Ascending aorta (tissue), 2 donors: ENCODE measurements at regions not wholly inside any gene's neighbourhood (a gene's known extent, or its start where the extent isn't known, plus 50 kb on each side); places are given as distances from the start of the nearest gene placed in this dataset.

Source experiments
- DNase-seq, 2 donors: peaks; one replicate each; pipeline ENCODE4 v3.0.0-alpha.2; 2019; ENCODE audit warnings: low spot score in 2 of 2
- H3K27ac ChIP-seq, 2 donors: fragments of 200-600 bp; sonication (generic); one replicate each; pipeline ENCODE4 v1.5.1; 2016 to 2017; ENCODE audit warnings: mild to moderate bottlenecking in 1 of 2
- H3K27me3 ChIP-seq: fragments of 200-600 bp; sonication (generic); one replicate; pipeline ENCODE4 v1.5.1; 2017
- H3K36me3 ChIP-seq, 2 donors: fragments of 200-600 bp; sonication (generic); one replicate each; pipeline ENCODE4 v1.5.1; 2016
- H3K4me1 ChIP-seq, 2 donors: fragments of 200-600 bp; sonication (generic); one replicate each; pipeline ENCODE4 v1.5.1; 2016 to 2017; ENCODE audit warnings: mild to moderate bottlenecking in 1 of 2
- H3K4me3 ChIP-seq, 2 donors: fragments of 200-600 bp; sonication (generic); one replicate each; pipeline ENCODE4 v1.5.1; 2016 to 2017; ENCODE audit warnings: mild to moderate bottlenecking in 1 of 2
- H3K9me3 ChIP-seq, 2 donors: fragments of 200-600 bp; sonication (generic); one replicate each; pipeline ENCODE4 v1.5.1; 2016
- intact Hi-C: fragments of 100-400 bp; cut with DNase I; formaldehyde crosslinking; loops from one replicate; pipeline ENCODE4 v1.15.1; 2023
- TF ChIP-seq, protein P1 (sequence below), 3 experiments: fragments of 200-600 bp in 2 of 3; fragments of 450-650 bp in 1 of 3; sonication (generic) in 2 of 3; IDR thresholded peaks; one replicate each; pipeline ENCODE4 v1.5.1; 2016 to 2019; ENCODE audit warnings: antibody characterized with exemption in 3 of 3, mild to moderate bottlenecking in 1 of 3, moderate library complexity in 1 of 3

DNA sequence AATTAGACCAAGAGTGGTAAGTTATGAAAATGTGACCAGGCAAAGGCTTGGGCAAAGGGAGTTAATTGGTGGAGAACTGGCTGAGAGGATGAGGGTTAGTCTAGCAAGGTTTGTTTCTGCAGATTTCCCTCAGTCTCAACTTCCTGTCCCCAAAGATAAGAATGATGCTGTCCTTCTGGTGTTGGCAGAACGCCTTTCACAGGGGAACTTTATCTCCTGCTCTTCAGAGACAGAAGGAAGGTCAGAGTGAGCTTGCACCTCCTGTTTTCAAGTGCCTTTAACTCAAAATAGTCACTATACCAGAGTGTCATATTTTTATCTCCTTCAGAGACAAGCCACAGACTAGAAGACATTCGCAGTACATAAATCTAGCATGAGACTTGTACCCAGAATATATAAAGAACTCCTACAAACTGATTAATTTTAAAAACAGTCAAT is 95.7 kb downstream of the TEX51 start:
- Histone ChIP-seq H3K27me3 (no peaks in the 10 kb centered on the region), H3K9me3 (no peaks in the 10 kb centered on the region), H3K27ac (no peak overlapping the region), H3K36me3 (no peaks in the 10 kb centered on the region), H3K4me3 (no peak overlapping the region), H3K4me1 (no peaks in the 10 kb centered on the region)
- TF ChIP-seq, protein P1, sequence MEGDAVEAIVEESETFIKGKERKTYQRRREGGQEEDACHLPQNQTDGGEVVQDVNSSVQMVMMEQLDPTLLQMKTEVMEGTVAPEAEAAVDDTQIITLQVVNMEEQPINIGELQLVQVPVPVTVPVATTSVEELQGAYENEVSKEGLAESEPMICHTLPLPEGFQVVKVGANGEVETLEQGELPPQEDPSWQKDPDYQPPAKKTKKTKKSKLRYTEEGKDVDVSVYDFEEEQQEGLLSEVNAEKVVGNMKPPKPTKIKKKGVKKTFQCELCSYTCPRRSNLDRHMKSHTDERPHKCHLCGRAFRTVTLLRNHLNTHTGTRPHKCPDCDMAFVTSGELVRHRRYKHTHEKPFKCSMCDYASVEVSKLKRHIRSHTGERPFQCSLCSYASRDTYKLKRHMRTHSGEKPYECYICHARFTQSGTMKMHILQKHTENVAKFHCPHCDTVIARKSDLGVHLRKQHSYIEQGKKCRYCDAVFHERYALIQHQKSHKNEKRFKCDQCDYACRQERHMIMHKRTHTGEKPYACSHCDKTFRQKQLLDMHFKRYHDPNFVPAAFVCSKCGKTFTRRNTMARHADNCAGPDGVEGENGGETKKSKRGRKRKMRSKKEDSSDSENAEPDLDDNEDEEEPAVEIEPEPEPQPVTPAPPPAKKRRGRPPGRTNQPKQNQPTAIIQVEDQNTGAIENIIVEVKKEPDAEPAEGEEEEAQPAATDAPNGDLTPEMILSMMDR (IDR thresholded peaks at IDR 0.05): no peak
- intact Hi-C loops: no loop called here
- no peak for DNase-seq

DNA sequence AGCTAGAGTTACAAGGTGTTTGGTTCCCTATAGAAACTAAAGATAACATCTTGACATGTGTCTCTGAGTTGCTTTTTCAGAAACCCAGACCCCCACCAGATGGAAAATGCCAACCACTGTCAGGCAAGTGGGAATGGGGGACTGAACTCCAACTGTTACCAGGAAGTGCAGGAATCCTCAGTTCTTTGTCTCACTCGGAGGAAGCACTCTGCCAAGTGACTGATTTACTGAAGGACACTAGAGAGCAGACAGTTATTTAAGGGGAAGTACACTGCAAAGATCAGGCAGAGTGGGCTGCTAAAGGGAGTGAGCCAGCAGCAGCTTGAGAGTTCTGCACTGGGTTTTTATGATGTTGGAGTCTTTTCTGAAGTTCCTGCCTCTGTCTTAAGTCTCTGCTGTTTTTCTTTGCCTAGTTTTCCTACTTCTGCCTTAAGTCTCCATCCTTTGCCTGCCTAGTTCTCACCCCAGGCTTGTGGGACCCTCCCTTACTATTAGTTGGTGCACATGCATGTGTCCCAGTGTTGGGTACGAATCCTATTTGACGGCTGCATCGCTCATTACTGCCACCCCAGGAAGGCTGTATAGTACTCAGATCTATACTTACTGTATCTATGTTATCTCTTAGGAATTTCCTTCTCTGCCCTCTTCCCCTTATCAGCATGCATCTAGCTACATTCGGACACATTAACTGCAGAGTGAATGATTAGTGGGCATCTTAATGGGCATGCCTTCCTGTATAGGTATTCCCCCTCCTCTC is 97.1 kb downstream of the TEX51 start:
- no peaks in the 10 kb centered on the region for H3K27me3 ChIP-seq
- H3K9me3 ChIP-seq: no peaks in the 10 kb centered on the region
- H3K36me3 ChIP-seq: no peaks in the 10 kb centered on the region
- intact Hi-C loops: no loop called here
- H3K27ac ChIP-seq: no peak overlapping the region
- no peaks in the 10 kb centered on the region for H3K4me1 ChIP-seq
- TF ChIP-seq, protein P1 (IDR thresholded peaks at IDR 0.05): no peak
- no peak for DNase-seq
- H3K4me3 ChIP-seq: no peak overlapping the region

DNA sequence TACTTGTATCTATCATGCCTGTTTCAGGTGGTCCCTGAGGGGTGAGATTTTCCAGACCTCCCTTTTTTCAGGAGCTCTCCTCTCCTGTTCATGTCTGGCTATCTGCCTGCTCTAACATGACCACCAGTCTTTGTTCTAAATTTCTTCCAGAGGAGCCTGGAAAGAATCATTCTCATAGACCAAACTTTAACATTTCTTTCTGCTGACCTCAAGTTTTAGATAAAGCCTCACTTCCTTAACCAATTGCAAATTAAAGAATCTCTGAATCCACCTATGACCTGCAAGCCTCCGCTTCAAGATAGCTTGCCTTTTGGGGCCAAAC is 97.6 kb downstream of the TEX51 start:
- H3K9me3 ChIP-seq: no peaks in the 10 kb centered on the region
- TF ChIP-seq, protein P1 (IDR thresholded peaks at IDR 0.05): no peak
- H3K4me1 ChIP-seq: no peaks in the 10 kb centered on the region
- H3K36me3 ChIP-seq: no peaks in the 10 kb centered on the region
- no peak overlapping the region for H3K27ac ChIP-seq
- no peak overlapping the region for H3K4me3 ChIP-seq
- no peaks in the 10 kb centered on the region for H3K27me3 ChIP-seq
- intact Hi-C loops: no loop called here
- DNase-seq: no peak
